Urinary bladder (tissue), 3 donors: ENCODE measurements at regions not wholly inside any gene's neighbourhood (a gene's known extent, or its start where the extent isn't known, plus 50 kb on each side); places are given as distances from the start of the nearest gene placed in this dataset.

Source experiments
- DNase-seq: peaks from one replicate; pipeline ENCODE4 v3.0.0-alpha.2; 2015; ENCODE audit errors: extremely low spot score
- H3K27ac ChIP-seq: one replicate; pipeline ENCODE4 v1.5.1; 2013; ENCODE audit warnings: low read depth, mild to moderate bottlenecking, moderate library complexity
- H3K36me3 ChIP-seq: one replicate; pipeline ENCODE4 v1.6.1; 2013; ENCODE audit warnings: mild to moderate bottlenecking, moderate library complexity; ENCODE audit not compliant: insufficient read depth
- H3K4me1 ChIP-seq: one replicate; pipeline ENCODE4 v1.6.1; 2013; ENCODE audit warnings: mild to moderate bottlenecking, moderate library complexity; ENCODE audit not compliant: insufficient read depth
- H3K4me3 ChIP-seq: one replicate; pipeline ENCODE4 v1.5.1; 2013; ENCODE audit warnings: low read depth, low read length
- WGBS: extraction: QIAGEN DNeasy Blood & Tissue Kit; methylation state at CpG from one replicate; pipeline ENCODE4 v1.1.7; 2013; 5-methylcytosine and 5-hydroxymethylcytosine counted together
- donor health status: healthy with polysubstance abuse.
- donor health status: healthy.

- WGBS = 69% methylated on average over 12 of the region's 12 CpGs
- H3K27ac ChIP-seq = no peak overlapping the region
- no peaks in the 10 kb centered on the region for H3K4me1 ChIP-seq
- no peak overlapping the region for H3K4me3 ChIP-seq
- DNase-seq = no peak
- H3K36me3 ChIP-seq = no peaks in the 10 kb centered on the region
Measured at GRCh38 chr20:24872291-24873024, 76.6 kb upstream of the CST7 start.

GRCh38 chr20:24873025-24873620, 75.9 kb upstream of the CST7 start:
- Histone ChIP-seq H3K36me3 (no peaks in the 10 kb centered on the region), H3K4me3 (no peak overlapping the region), H3K27ac (no peak overlapping the region), H3K4me1 (no peaks in the 10 kb centered on the region)
- 76% methylated on average over 26 of the region's 26 CpGs for WGBS
- no peak for DNase-seq

- 68% methylated on average over 7 of the region's 7 CpGs for WGBS
Measured at GRCh38 chr20:24875078-24875477, 74.0 kb upstream of the CST7 start.

GRCh38 chr20:24877652-24878051, 71.4 kb upstream of the CST7 start:
- no peaks in the 10 kb centered on the region for H3K4me1 ChIP-seq
- 94% methylated on average over 1 of the region's 1 CpG for WGBS
- no peaks in the 10 kb centered on the region for H3K36me3 ChIP-seq
- H3K4me3 ChIP-seq = no peak overlapping the region
- no peak overlapping the region for H3K27ac ChIP-seq
- no peak for DNase-seq

More at GRCh38 chr20:24875078-24875477, 74.0 kb upstream of the CST7 start:
- DNase-seq = no peak
- H3K4me1 ChIP-seq = no peaks in the 10 kb centered on the region
- H3K4me3 ChIP-seq = no peak overlapping the region
- no peak overlapping the region for H3K27ac ChIP-seq
- no peaks in the 10 kb centered on the region for H3K36me3 ChIP-seq

GRCh38 chr20:24878657-24879056, 70.4 kb upstream of the CST7 start:
- no peak overlapping the region for H3K27ac ChIP-seq
- WGBS = 73% methylated on average over 6 of the region's 6 CpGs
- no peaks in the 10 kb centered on the region for H3K36me3 ChIP-seq
- no peak overlapping the region for H3K4me3 ChIP-seq
- H3K4me1 ChIP-seq = no peaks in the 10 kb centered on the region
- DNase-seq = no peak

GRCh38 chr20:24879875-24880274, 69.2 kb upstream of the CST7 start:
- DNase-seq = no peak
- 85% methylated on average over 6 of the region's 6 CpGs for WGBS
- Histone ChIP-seq H3K36me3 (no peaks in the 10 kb centered on the region), H3K27ac (no peak overlapping the region), H3K4me1 (no peaks in the 10 kb centered on the region), H3K4me3 (no peak overlapping the region)

GRCh38 chr20:24880356-24880755, 68.7 kb upstream of the CST7 start:
- no peak overlapping the region for H3K4me3 ChIP-seq
- WGBS = 67% methylated on average over 3 of the region's 3 CpGs
- no peaks in the 10 kb centered on the region for H3K36me3 ChIP-seq
- no peak overlapping the region for H3K27ac ChIP-seq
- H3K4me1 ChIP-seq = no peaks in the 10 kb centered on the region
- no peak for DNase-seq

GRCh38 chr20:24890286-24890685, 58.8 kb upstream of the CST7 start:
- no peak for DNase-seq
- Histone ChIP-seq H3K27ac (no peak overlapping the region), H3K4me1 (no peaks in the 10 kb centered on the region), H3K36me3 (no peaks in the 10 kb centered on the region), H3K4me3 (no peak overlapping the region)
- WGBS = 92% methylated on average over 9 of the region's 9 CpGs

GRCh38 chr20:24891546-24892393, 57.3 kb upstream of the CST7 start:
- no peaks in the 10 kb centered on the region for H3K36me3 ChIP-seq
- DNase-seq = no peak
- no peaks in the 10 kb centered on the region for H3K4me1 ChIP-seq
- no peak overlapping the region for H3K4me3 ChIP-seq
- H3K27ac ChIP-seq = no peak overlapping the region
- WGBS = 93% methylated on average over 34 of the region's 34 CpGs

GRCh38 chr20:24892522-24892921, 56.5 kb upstream of the CST7 start:
- WGBS = 80% methylated on average over 11 of the region's 11 CpGs
- DNase-seq = no peak
- Histone ChIP-seq H3K4me3 (no peak overlapping the region), H3K36me3 (no peaks in the 10 kb centered on the region), H3K27ac (no peak overlapping the region), H3K4me1 (no peaks in the 10 kb centered on the region)

- WGBS = 83% methylated on average over 10 of the region's 10 CpGs
- no peak for DNase-seq
- no peaks in the 10 kb centered on the region for H3K4me1 ChIP-seq
- H3K4me3 ChIP-seq = no peak overlapping the region
- no peaks in the 10 kb centered on the region for H3K36me3 ChIP-seq
- H3K27ac ChIP-seq = no peak overlapping the region
Measured at GRCh38 chr20:24892931-24893330, 56.1 kb upstream of the CST7 start.

GRCh38 chr20:24894488-24894887, 54.6 kb upstream of the CST7 start:
- no peak for DNase-seq
- WGBS = 55% methylated on average over 4 of the region's 4 CpGs

GRCh38 chr20:24894967-24895366, 54.1 kb upstream of the CST7 start:
- no peaks in the 10 kb centered on the region for H3K4me1 ChIP-seq
- no peak for DNase-seq
- H3K36me3 ChIP-seq = no peaks in the 10 kb centered on the region
- no peak overlapping the region for H3K4me3 ChIP-seq
- WGBS = 90% methylated on average over 1 of the region's 1 CpG
- H3K27ac ChIP-seq = no peak overlapping the region

More at GRCh38 chr20:24894488-24894887, 54.6 kb upstream of the CST7 start:
- H3K27ac ChIP-seq = no peak overlapping the region
- H3K4me1 ChIP-seq = no peaks in the 10 kb centered on the region
- no peaks in the 10 kb centered on the region for H3K36me3 ChIP-seq
- no peak overlapping the region for H3K4me3 ChIP-seq

GRCh38 chr20:24895431-24895830, 53.6 kb upstream of the CST7 start:
- no peak for DNase-seq
- no peaks in the 10 kb centered on the region for H3K4me1 ChIP-seq
- 61% methylated on average over 7 of the region's 7 CpGs for WGBS

More at GRCh38 chr20:24895431-24895830, 53.6 kb upstream of the CST7 start:
- H3K4me3 ChIP-seq = no peak overlapping the region
- no peaks in the 10 kb centered on the region for H3K36me3 ChIP-seq
- H3K27ac ChIP-seq = no peak overlapping the region
